Fibroblast of lung (primary cell): ENCODE measurements at regions not wholly inside any gene's neighbourhood (a gene's known extent, or its start where the extent isn't known, plus 50 kb on each side); places are given as distances from the start of the nearest gene placed in this dataset.

ENCODE experiments used
- CTCF ChIP-seq, 2 donors: IDR thresholded peaks in 1 of 2; conservative IDR thresholded peaks in 1 of 2; 1 replicate in 1 of 2; 2 replicates in 1 of 2; pipeline ENCODE4 v1.5.1; 2011 to 2012; ENCODE audit warnings: low read length in 2 of 2, control low read depth in 1 of 2, inconsistent platforms in 1 of 2, low read depth in 1 of 2, mild to moderate bottlenecking in 1 of 2
- EZH2 ChIP-seq: IDR thresholded peaks from 2 replicates; pipeline ENCODE4 v1.5.1; 2012; ENCODE audit warnings: low read length, control low read depth, mild to moderate bottlenecking; ENCODE audit errors: missing control alignments

- no peak for TF ChIP-seq CTCF (conservative IDR thresholded peaks at IDR 0.05 in 1 of 2, IDR thresholded peaks at IDR 0.05 in 1 of 2; ENCODE audit: low read depth in 1 of 2, low read length in 2 of 2)
- no peak for TF ChIP-seq EZH2
These were observed 256.1 kb upstream of the UBASH3B start for GRCh38 chr11:122399375-122399774.
